ENCODE measurements at regions not wholly inside any gene's neighbourhood (a gene's known extent, or its start where the extent isn't known, plus 50 kb on each side); places are given as distances from the start of the nearest gene placed in this dataset.

DNA sequence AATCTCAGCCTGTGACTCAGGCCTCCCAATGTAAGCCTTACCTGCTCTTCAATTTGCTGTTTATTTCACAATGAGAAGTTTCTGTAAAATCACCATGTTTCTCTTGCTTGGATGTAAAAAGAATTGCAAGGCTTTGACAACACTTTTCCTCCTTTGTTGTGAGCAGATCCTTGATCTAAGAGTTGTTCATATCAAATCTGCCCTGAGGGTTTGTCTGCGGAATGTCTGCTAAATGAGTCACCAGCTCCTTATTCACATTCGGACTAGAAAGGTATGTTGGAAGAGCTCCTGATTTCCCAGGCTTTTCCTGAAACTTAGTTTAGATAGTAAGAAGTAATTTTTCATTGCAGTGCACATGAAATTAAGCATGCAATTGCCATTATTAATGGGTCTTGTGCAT is 268.2 kb upstream of the TCF4 start:
- no peak for DNase-seq
- Histone ChIP-seq H3K4me3 (no peak overlapping the region), H3K36me3 (ENCODE audit: low read depth) (no peaks in the 10 kb centered on the region), H3K9me3 (peaks cover 13% of the 10 kb centered on the region), H3K4me1 (ENCODE audit: low read depth) (no peaks in the 10 kb centered on the region)
- TF ChIP-seq, protein P1, sequence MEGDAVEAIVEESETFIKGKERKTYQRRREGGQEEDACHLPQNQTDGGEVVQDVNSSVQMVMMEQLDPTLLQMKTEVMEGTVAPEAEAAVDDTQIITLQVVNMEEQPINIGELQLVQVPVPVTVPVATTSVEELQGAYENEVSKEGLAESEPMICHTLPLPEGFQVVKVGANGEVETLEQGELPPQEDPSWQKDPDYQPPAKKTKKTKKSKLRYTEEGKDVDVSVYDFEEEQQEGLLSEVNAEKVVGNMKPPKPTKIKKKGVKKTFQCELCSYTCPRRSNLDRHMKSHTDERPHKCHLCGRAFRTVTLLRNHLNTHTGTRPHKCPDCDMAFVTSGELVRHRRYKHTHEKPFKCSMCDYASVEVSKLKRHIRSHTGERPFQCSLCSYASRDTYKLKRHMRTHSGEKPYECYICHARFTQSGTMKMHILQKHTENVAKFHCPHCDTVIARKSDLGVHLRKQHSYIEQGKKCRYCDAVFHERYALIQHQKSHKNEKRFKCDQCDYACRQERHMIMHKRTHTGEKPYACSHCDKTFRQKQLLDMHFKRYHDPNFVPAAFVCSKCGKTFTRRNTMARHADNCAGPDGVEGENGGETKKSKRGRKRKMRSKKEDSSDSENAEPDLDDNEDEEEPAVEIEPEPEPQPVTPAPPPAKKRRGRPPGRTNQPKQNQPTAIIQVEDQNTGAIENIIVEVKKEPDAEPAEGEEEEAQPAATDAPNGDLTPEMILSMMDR (IDR thresholded peaks at IDR 0.05): no peak
- intact Hi-C loops (cut with DNase I, micrococcal nuclease): no loop called here
- no peak for ATAC-seq

DNA sequence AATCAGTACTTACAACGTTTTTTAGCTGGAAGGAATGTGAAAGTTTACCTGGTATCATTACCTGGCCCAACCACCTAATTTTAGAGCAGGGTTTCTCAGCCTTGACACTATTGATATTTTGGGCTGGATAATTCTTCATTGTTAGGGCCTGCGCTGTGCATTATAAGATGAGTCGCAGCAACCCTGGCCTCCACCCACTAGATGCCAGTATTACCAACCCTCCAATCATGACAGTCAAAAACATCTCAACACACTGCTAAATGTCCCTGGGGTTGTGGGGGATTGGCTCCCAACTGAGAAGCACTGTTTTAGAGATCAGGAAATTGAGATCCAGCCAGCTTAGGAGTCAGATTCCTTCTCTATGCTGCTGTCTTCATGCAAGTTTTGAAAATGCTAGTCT is 265.3 kb upstream of the TCF4 start:
- TF ChIP-seq, protein P1 (IDR thresholded peaks at IDR 0.05): no peak

DNA sequence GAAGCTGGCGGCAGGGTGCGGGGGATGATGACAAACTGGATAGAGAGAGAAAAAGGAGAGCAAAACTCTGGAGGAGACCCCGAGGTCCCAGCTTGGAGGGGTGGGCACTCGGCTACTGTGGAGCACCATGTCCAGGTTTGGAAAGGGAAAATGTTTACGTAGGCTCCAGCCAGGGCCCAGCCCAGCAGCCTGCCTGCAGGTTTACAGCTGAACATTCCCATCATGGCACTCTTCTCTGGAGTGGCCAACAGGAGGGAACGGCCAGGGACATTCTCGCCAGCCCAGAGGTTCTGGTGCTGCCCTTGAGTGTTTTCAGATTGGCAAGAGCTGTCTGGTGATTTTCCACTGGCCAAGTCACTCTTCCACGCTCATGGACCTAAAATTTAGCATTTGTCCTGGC is 262.9 kb upstream of the TCF4 start:
- DNase-seq (no peak), ATAC-seq (no peak)
- Histone ChIP-seq H3K9me3 (peaks cover 19% of the 10 kb centered on the region), H3K4me3 (no peak overlapping the region), H3K36me3 (ENCODE audit: low read depth) (no peaks in the 10 kb centered on the region), H3K4me1 (ENCODE audit: low read depth) (no peaks in the 10 kb centered on the region)
- intact Hi-C loops (cut with DNase I, micrococcal nuclease): no loop called here
- TF ChIP-seq, protein P1 (IDR thresholded peaks at IDR 0.05): no peak

More for the DNA sequence above, 265.3 kb upstream of the TCF4 start:
- DNase-seq: no peak
- intact Hi-C loops (cut with DNase I, micrococcal nuclease): no loop called here
- Histone ChIP-seq H3K4me1 (ENCODE audit: low read depth) (no peaks in the 10 kb centered on the region), H3K9me3 (peaks cover 19% of the 10 kb centered on the region), H3K4me3 (no peak overlapping the region), H3K36me3 (ENCODE audit: low read depth) (no peaks in the 10 kb centered on the region)
- no peak for ATAC-seq

DNA sequence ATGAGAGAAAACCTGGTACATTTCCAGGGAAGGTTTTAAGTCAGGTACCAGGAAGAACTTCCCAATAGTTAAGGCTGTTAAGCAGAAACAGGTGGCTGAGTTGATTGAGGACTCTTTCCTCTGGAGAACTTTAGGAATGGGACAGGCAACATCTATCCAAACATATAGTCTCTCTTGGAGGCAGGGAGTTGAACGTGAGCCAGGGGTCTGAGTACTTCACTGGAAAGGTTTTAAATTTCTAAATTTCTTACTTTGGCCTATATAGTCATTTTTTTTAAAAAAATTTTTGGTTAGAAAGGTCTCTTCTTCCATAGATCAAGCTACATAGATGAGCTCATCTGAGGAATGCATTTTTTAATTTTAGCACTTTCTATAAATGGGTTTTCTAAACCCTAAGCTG is 261.4 kb upstream of the TCF4 start:
- no peak overlapping the region for H3K4me3 ChIP-seq
- TF ChIP-seq, protein P1 (IDR thresholded peaks at IDR 0.05): no peak
- intact Hi-C loops (cut with DNase I, micrococcal nuclease): no loop called here
- ATAC-seq (no peak), DNase-seq (no peak)
- no peaks in the 10 kb centered on the region for H3K36me3 ChIP-seq (ENCODE audit: low read depth)
- no peaks in the 10 kb centered on the region for H3K4me1 ChIP-seq (ENCODE audit: low read depth)
- peaks cover 16% of the 10 kb centered on the region for H3K9me3 ChIP-seq

DNA sequence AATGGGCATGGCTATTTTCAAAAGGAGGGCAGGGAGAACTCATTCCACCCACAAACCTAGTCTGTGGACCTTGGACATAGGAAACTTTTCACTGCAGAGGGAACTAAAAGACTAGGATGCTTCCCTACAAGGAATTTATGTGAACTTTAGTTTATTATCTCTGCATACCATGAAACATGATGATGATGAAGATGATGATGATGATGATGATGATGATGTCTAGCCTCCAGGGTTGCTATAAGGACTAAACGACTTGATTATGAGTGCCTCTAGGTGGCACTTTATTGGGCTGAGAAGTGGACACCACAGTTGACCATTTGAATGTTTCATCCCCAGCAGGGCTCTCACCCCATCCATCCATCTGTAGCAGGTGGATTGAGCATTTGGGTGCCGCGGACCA is 260.0 kb upstream of the TCF4 start:
- peaks cover 11% of the 10 kb centered on the region for H3K9me3 ChIP-seq
- no peak for ATAC-seq
- no peaks in the 10 kb centered on the region for H3K36me3 ChIP-seq (ENCODE audit: low read depth)
- H3K4me3 ChIP-seq: no peak overlapping the region
- DNase-seq: no peak
- intact Hi-C loops (cut with DNase I, micrococcal nuclease): no loop called here
- TF ChIP-seq, protein P1 (IDR thresholded peaks at IDR 0.05): no peak
- no peaks in the 10 kb centered on the region for H3K4me1 ChIP-seq (ENCODE audit: low read depth)

DNA sequence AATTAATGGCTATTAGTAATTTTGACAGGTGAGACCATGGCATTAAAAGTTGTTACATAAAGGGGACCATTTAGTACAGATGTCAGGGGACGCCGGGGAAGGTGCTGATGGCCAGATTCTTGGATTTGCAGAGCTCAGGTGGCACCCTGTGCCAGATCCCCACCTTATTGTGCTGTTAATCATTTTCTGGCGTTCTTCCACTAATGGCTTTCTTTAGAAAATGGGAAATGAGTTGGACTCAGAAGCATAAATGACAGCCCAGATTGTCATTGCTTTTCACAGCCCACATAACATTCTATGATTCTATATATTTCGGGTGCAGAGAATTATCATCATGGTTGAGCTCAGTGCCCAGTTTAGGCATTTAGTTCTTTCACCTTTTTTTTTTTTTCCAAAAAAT is 257.2 kb upstream of the TCF4 start:
- no peak overlapping the region for H3K4me3 ChIP-seq
- TF ChIP-seq, protein P1 (IDR thresholded peaks at IDR 0.05): no peak
- H3K36me3 ChIP-seq (ENCODE audit: low read depth): no peaks in the 10 kb centered on the region
- DNase-seq (no peak), ATAC-seq (no peak)
- intact Hi-C loops (cut with DNase I, micrococcal nuclease): no loop called here
- H3K4me1 ChIP-seq (ENCODE audit: low read depth): no peaks in the 10 kb centered on the region
- peaks cover 27% of the 10 kb centered on the region for H3K9me3 ChIP-seq

Measured in mucosa of descending colon (tissue), 3 donors.